ENCODE measurements at regions not wholly inside any gene's neighbourhood (a gene's known extent, or its start where the extent isn't known, plus 50 kb on each side); places are given as distances from the start of the nearest gene placed in this dataset.

- Histone ChIP-seq H3K27me3 (ENCODE audit: insufficient read depth, poor library complexity, severe bottlenecking) (no peaks in the 10 kb centered on the region), H3K36me3 (ENCODE audit: low read depth) (no peaks in the 10 kb centered on the region), H3K4me1 (ENCODE audit: insufficient read depth, poor library complexity, severe bottlenecking) (no peaks in the 10 kb centered on the region), H3K9me3 (ENCODE audit: severe bottlenecking) (no peaks in the 10 kb centered on the region), H3K4me3 (ENCODE audit: severe bottlenecking) (no peak overlapping the region), H3K27ac (ENCODE audit: poor library complexity, severe bottlenecking) (no peak overlapping the region)
- TF ChIP-seq CTCF (IDR thresholded peaks at IDR 0.05; ENCODE audit: poor library complexity, severe bottlenecking): no peak
- ATAC-seq (ENCODE audit: low read depth) (no peak), DNase-seq (ENCODE audit: low spot score) (no peak)
Measured at GRCh38 chr10:42979721-42980467, 97.0 kb upstream of the RET start.

- DNase-seq (ENCODE audit: low spot score) (no peak), ATAC-seq (ENCODE audit: low read depth) (no peak)
- Histone ChIP-seq H3K27ac (ENCODE audit: poor library complexity, severe bottlenecking) (no peak overlapping the region), H3K9me3 (ENCODE audit: severe bottlenecking) (no peaks in the 10 kb centered on the region), H3K4me3 (ENCODE audit: severe bottlenecking) (no peak overlapping the region), H3K36me3 (ENCODE audit: low read depth) (no peaks in the 10 kb centered on the region), H3K4me1 (ENCODE audit: insufficient read depth, poor library complexity, severe bottlenecking) (no peaks in the 10 kb centered on the region), H3K27me3 (ENCODE audit: insufficient read depth, poor library complexity, severe bottlenecking) (no peaks in the 10 kb centered on the region)
- no peak for TF ChIP-seq CTCF (IDR thresholded peaks at IDR 0.05; ENCODE audit: poor library complexity, severe bottlenecking)
Measured at GRCh38 chr10:42980553-42981357, 96.1 kb upstream of the RET start.

GRCh38 chr10:42981358-42982236, 95.3 kb upstream of the RET start:
- DNase-seq (ENCODE audit: low spot score) (no peak), ATAC-seq (ENCODE audit: low read depth) (no peak)
- no peaks in the 10 kb centered on the region for H3K4me1 ChIP-seq (ENCODE audit: insufficient read depth, poor library complexity, severe bottlenecking)
- H3K27ac ChIP-seq (ENCODE audit: poor library complexity, severe bottlenecking): no peak overlapping the region
- no peaks in the 10 kb centered on the region for H3K36me3 ChIP-seq (ENCODE audit: low read depth)
- no peak overlapping the region for H3K4me3 ChIP-seq (ENCODE audit: severe bottlenecking)
- no peak for TF ChIP-seq CTCF (IDR thresholded peaks at IDR 0.05; ENCODE audit: poor library complexity, severe bottlenecking)
- H3K27me3 ChIP-seq (ENCODE audit: insufficient read depth, poor library complexity, severe bottlenecking): no peaks in the 10 kb centered on the region
- H3K9me3 ChIP-seq (ENCODE audit: severe bottlenecking): no peaks in the 10 kb centered on the region

GRCh38 chr10:42982891-42983506, 93.9 kb upstream of the RET start:
- H3K27me3 ChIP-seq (ENCODE audit: insufficient read depth, poor library complexity, severe bottlenecking): no peaks in the 10 kb centered on the region

More at GRCh38 chr10:42982891-42983506, 93.9 kb upstream of the RET start:
- ATAC-seq (ENCODE audit: low read depth) (no peak), DNase-seq (ENCODE audit: low spot score) (no peak)
- TF ChIP-seq CTCF (IDR thresholded peaks at IDR 0.05; ENCODE audit: poor library complexity, severe bottlenecking): no peak
- no peaks in the 10 kb centered on the region for H3K36me3 ChIP-seq (ENCODE audit: low read depth)
- no peak overlapping the region for H3K4me3 ChIP-seq (ENCODE audit: severe bottlenecking)
- no peak overlapping the region for H3K27ac ChIP-seq (ENCODE audit: poor library complexity, severe bottlenecking)
- no peaks in the 10 kb centered on the region for H3K9me3 ChIP-seq (ENCODE audit: severe bottlenecking)
- H3K4me1 ChIP-seq (ENCODE audit: insufficient read depth, poor library complexity, severe bottlenecking): no peaks in the 10 kb centered on the region

Data from RWPE2 (cell line).